PC-3 (cell line): ENCODE measurements at regions not wholly inside any gene's neighbourhood (a gene's known extent, or its start where the extent isn't known, plus 50 kb on each side); places are given as distances from the start of the nearest gene placed in this dataset.

Experiments
- ATAC-seq: fragments of 200-7000 bp; cut with Tn5 transposase; 2 replicates; pipeline ENCODE4 v1.9.1; 2020; ENCODE audit warnings: mild to moderate bottlenecking, moderate library complexity
- BruUV-seq: library from RNA; stranded (reverse); fragments of 400-500 nt; replicated peaks from 2 replicates; lab custom pipeline; 2021; lab: Mats Ljungman, UMichigan
- CTCF ChIA-PET: fragments of 300-600 bp; sonication (Branson Sonifier 250); formaldehyde crosslinking; loops from one replicate; lab custom pipeline; 2022; ENCODE audit warnings: antibody characterized with exemption; lab: Charles Lee
- POLR2A ChIA-PET: fragments of 300-600 bp; sonication (Branson Sonifier 250); formaldehyde crosslinking; loops from one replicate; lab custom pipeline; 2022; ENCODE audit warnings: antibody characterized with exemption; ENCODE audit not compliant: unreplicated experiment; lab: Charles Lee
- DNase-seq: peaks from one replicate; pipeline ENCODE4 v3.0.0-alpha.2; 2015
- H2AFZ ChIP-seq: fragments of 300-600 bp; sonication (generic); 2 replicates; pipeline ENCODE4 v1.6.0; 2016; ENCODE audit warnings: antibody characterized with exemption, low read length
- H3F3A ChIP-seq: fragments of 300-600 bp; sonication (generic); one replicate; pipeline ENCODE4 v1.6.0; 2017; ENCODE audit warnings: antibody characterized with exemption, low read length, control low read depth, mild to moderate bottlenecking; ENCODE audit not compliant: unreplicated experiment
- H3K27ac ChIP-seq: fragments of 300-600 bp; sonication (generic); 2 replicates; pipeline ENCODE4 v1.5.1; 2016; ENCODE audit warnings: mild to moderate bottlenecking, low read length
- H3K27me3 ChIP-seq: fragments of 300-600 bp; sonication (generic); 2 replicates; pipeline ENCODE4 v1.6.1; 2016; ENCODE audit warnings: low read length, mixed read lengths
- H3K36me3 ChIP-seq: fragments of 300-600 bp; sonication (generic); 2 replicates; pipeline ENCODE4 v1.6.1; 2016; ENCODE audit warnings: low read depth, mixed run types, low read length, mixed read lengths
- H3K4me1 ChIP-seq: fragments of 300-600 bp; sonication (generic); 2 replicates; pipeline ENCODE4 v1.5.1; 2016; ENCODE audit warnings: low read length; ENCODE audit not compliant: insufficient read depth
- H3K4me2 ChIP-seq: fragments of 300-600 bp; sonication (generic); 2 replicates; pipeline ENCODE4 v1.6.0; 2016; ENCODE audit warnings: low read length
- H3K4me3 ChIP-seq: fragments of 300-600 bp; sonication (generic); 2 replicates; pipeline ENCODE4 v1.5.1; 2016; ENCODE audit warnings: mild to moderate bottlenecking, low read length, mixed read lengths
- H3K79me2 ChIP-seq: fragments of 300-600 bp; sonication (generic); 2 replicates; pipeline ENCODE4 v1.6.1; 2017; ENCODE audit warnings: low read length, mixed read lengths
- H3K9ac ChIP-seq: fragments of 300-600 bp; sonication (generic); 2 replicates; pipeline ENCODE4 v1.6.0; 2016; ENCODE audit warnings: mild to moderate bottlenecking, low read length
- H3K9me2 ChIP-seq: fragments of 300-600 bp; sonication (generic); replicated peaks from 2 replicates; pipeline ENCODE4 v1.6.1; 2016; ENCODE audit warnings: mixed run types, low read length, mixed read lengths
- H3K9me3 ChIP-seq: fragments of 300-600 bp; sonication (generic); 2 replicates; pipeline ENCODE4 v1.6.1; 2016; ENCODE audit warnings: low read length, mixed read lengths
- H4K20me1 ChIP-seq: fragments of 300-600 bp; sonication (generic); 2 replicates; pipeline ENCODE4 v1.6.1; 2016; ENCODE audit warnings: low read length, mixed read lengths
- EZH2 ChIP-seq: fragments of 300-600 bp; sonication (generic); IDR thresholded peaks from one replicate; pipeline ENCODE4 v1.6.1; 2017; ENCODE audit warnings: antibody characterized with exemption, mild to moderate bottlenecking, low read length; ENCODE audit not compliant: unreplicated experiment
- EZH2phosphoT487 ChIP-seq: fragments of 300-600 bp; sonication (generic); IDR thresholded peaks from 2 replicates; pipeline ENCODE4 v1.6.1; 2018; ENCODE audit warnings: mild to moderate bottlenecking, antibody characterized with exemption, low read length, borderline replicate concordance
- intact Hi-C: fragments of 100-400 bp; cut with micrococcal nuclease; formaldehyde crosslinking; loops from 2 replicates; pipeline ENCODE4 v1.9.0; 2023
- TF ChIP-seq, protein P1 (sequence below): fragments of 300-600 bp; sonication (generic); conservative IDR thresholded peaks from 2 replicates; pipeline ENCODE4 v1.5.1; 2017; ENCODE audit warnings: antibody characterized with exemption, low read depth, mild to moderate bottlenecking, low read length

DNA sequence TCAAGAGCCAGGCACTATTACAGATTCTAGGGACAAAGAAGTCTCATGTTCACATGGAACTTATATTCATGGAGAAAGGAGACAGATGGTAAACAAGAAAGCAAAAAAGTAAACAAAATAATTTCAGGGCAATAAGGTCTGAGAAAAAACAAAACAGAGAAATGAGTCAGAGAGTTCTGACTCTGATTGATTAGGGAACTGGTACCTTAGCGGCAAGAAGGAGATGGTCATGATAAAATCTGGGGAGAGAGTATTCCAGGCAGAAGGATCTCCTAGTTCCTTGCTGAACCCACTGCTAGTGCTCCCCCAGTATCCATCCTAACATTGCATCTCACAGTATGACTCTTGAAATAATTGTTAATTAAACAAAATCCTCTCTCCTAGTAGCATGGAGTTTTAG, 161.8 kb upstream of the KLF7 start:
- Histone ChIP-seq H3K9me2 (no peaks in the 10 kb centered on the region), H4K20me1 (no peaks in the 10 kb centered on the region), H3K79me2 (no peaks in the 10 kb centered on the region), H3K27ac (no peak overlapping the region), H3K4me2 (no peak overlapping the region), H3K36me3 (no peaks in the 10 kb centered on the region), H3K9ac (no peak overlapping the region), H3K27me3 (no peaks in the 10 kb centered on the region), H3K4me3 (no peak overlapping the region), H3F3A (peaks cover 3% of the 10 kb centered on the region), H2AFZ (no peak overlapping the region), H3K4me1 (peaks cover 32% of the 10 kb centered on the region), H3K9me3 (no peaks in the 10 kb centered on the region)
- ChIA-PET CTCF (no interaction called here), POLR2A (no interaction called here)
- intact Hi-C loops = no loop called here
- ATAC-seq = no peak
- BruUV-seq = no TSS peak
- no peak for DNase-seq
- TF ChIP-seq EZH2 (no peak), EZH2phosphoT487 (no peak)
- TF ChIP-seq, protein P1, sequence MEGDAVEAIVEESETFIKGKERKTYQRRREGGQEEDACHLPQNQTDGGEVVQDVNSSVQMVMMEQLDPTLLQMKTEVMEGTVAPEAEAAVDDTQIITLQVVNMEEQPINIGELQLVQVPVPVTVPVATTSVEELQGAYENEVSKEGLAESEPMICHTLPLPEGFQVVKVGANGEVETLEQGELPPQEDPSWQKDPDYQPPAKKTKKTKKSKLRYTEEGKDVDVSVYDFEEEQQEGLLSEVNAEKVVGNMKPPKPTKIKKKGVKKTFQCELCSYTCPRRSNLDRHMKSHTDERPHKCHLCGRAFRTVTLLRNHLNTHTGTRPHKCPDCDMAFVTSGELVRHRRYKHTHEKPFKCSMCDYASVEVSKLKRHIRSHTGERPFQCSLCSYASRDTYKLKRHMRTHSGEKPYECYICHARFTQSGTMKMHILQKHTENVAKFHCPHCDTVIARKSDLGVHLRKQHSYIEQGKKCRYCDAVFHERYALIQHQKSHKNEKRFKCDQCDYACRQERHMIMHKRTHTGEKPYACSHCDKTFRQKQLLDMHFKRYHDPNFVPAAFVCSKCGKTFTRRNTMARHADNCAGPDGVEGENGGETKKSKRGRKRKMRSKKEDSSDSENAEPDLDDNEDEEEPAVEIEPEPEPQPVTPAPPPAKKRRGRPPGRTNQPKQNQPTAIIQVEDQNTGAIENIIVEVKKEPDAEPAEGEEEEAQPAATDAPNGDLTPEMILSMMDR = no peak

DNA sequence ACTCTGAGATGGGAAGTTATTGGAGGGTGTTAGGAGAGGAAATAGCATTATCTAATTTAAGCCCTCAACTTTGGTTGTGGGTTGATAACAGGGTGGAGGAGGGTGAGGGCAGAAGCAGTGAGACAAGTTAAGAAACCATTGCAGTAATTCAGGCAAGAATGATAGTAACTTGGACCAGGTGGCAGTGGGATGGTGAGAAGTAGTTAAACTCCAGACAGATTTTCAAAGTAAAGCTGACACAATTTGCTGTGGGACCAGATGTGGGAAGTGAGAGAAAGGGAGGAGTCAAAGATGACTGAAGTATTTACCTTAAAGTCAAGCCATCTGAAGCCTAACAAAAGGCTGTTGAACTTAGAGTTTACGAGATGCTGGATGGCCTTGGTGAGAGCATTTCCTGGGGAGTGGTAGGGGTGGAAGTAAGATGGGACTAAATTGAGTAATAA, 163.2 kb upstream of the KLF7 start:
- no peaks in the 10 kb centered on the region for H3K27me3 ChIP-seq
- H3K4me1 ChIP-seq = peaks cover 40% of the 10 kb centered on the region
- H3K4me3 ChIP-seq = no peak overlapping the region
- ChIA-PET CTCF (no interaction called here), POLR2A (no interaction called here)
- no peaks in the 10 kb centered on the region for H3K79me2 ChIP-seq
- H3F3A ChIP-seq = peaks cover 3% of the 10 kb centered on the region
- ATAC-seq = peak; percentile 56
- no TSS peak for BruUV-seq
- H3K9ac ChIP-seq = no peak overlapping the region
- H3K27ac ChIP-seq = no peak overlapping the region
- TF ChIP-seq, protein P1 = no peak
- TF ChIP-seq EZH2phosphoT487 (no peak), EZH2 (no peak)
- no peak overlapping the region for H2AFZ ChIP-seq
- no peaks in the 10 kb centered on the region for H3K36me3 ChIP-seq
- H4K20me1 ChIP-seq = no peaks in the 10 kb centered on the region
- no peaks in the 10 kb centered on the region for H3K9me2 ChIP-seq
- H3K9me3 ChIP-seq = no peaks in the 10 kb centered on the region
- no peak overlapping the region for H3K4me2 ChIP-seq
- DNase-seq = peak; percentile 48
- intact Hi-C loops = no loop called here

DNA sequence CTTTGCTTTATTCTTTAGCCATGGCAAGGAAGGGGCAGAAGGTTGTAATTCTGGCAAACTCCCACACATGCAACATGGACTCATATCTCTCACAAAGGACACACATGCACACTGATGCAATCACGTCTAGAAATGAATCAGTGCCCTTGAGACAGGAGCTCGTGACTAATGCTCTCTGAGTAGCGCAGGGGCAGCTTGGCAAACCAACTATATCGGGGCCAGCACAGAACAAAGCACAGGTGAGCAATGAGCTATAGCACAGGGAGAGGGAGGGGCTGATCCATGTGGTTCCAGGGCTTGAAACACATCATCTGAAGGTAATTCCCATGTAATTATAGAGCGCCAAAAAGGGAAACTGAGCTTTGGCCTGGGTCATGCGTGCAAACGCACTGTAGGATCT, 165.2 kb upstream of the KLF7 start:
- no peaks in the 10 kb centered on the region for H4K20me1 ChIP-seq
- intact Hi-C loops = loop anchor here (5.0 to 10.0 kb wide), 3 partner anchors 109 to 526 kb away; no protein-coding TSS in a partner anchor
- H3K9ac ChIP-seq = peak overlapping the region; percentile 16; the same call in 1 of the 2 replicates
- peak overlapping the region; percentile 51 for H3K4me2 ChIP-seq
- peak overlapping the region; percentile 72 for H3K27ac ChIP-seq
- H3K79me2 ChIP-seq = no peaks in the 10 kb centered on the region
- H3F3A ChIP-seq = peaks cover 10% of the 10 kb centered on the region
- peaks cover 58% of the 10 kb centered on the region for H3K4me1 ChIP-seq
- ATAC-seq (peak; percentile 68), DNase-seq (peak; percentile 97)
- H3K4me3 ChIP-seq = no peak overlapping the region
- TF ChIP-seq EZH2phosphoT487 (no peak), EZH2 (no peak)
- TF ChIP-seq, protein P1 = no peak
- no peaks in the 10 kb centered on the region for H3K9me3 ChIP-seq
- POLR2A ChIA-PET = interaction anchor here (0.5 to 0.6 kb wide), 2 partner anchors 44 to 171 kb away, joined by 3 read pairs; no protein-coding TSS in a partner anchor
- no peaks in the 10 kb centered on the region for H3K36me3 ChIP-seq
- peak overlapping the region; percentile 28; the same call in 1 of the 2 replicates for H2AFZ ChIP-seq
- no TSS peak for BruUV-seq
- no peaks in the 10 kb centered on the region for H3K27me3 ChIP-seq
- CTCF ChIA-PET = no interaction called here
- no peaks in the 10 kb centered on the region for H3K9me2 ChIP-seq
